Activated CD8-positive, alpha-beta memory T cell treated with anti-CD3 and anti-CD28 coated beads for 24 hours (primary cell): ENCODE measurements at regions not wholly inside any gene's neighbourhood (a gene's known extent, or its start where the extent isn't known, plus 50 kb on each side); places are given as distances from the start of the nearest gene placed in this dataset.
A peak's percentile ranks its signal among the peaks of the same experiment; 100 is the strongest.

ENCODE experiments used
- DNase-seq: peaks from one replicate; pipeline ENCODE4 v3.0.0-alpha.2; 2020

DNA sequence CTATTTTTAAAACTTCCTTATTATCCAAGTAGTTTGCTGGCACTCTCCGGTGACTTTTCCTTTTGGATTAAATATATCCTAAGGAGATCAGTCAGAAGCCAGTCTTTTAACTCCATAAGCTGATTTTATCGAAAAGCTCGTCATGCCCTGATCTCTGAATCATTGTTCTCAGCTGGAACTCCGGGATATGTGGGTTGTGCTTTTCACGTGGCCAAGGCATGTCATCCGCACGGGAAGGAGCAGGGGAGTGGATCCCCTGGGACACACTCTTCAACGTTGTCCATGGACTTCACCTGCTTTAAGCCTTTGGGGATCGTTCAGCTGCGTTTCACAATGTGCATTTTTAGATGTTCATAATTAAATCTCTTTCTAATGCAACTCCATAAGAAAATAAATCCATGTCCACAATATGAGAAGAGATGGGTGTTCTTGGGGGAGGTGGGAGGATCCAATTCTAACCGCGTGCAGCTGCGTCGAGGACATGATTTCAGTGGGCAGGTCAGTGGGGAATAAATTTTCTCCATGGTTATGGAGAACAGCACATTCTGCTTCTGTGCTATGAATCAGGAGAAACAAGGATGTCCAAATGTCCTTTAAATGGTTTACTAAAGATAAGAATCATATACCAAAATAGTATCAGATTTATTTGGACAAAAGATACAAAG is 229.5 kb upstream of the ADARB2 start:
- DNase-seq, result no peak

- no peak for DNase-seq
Observed at GRCh38 chr10:1964476-1964875, 227.2 kb upstream of the ADARB2 start.

DNA sequence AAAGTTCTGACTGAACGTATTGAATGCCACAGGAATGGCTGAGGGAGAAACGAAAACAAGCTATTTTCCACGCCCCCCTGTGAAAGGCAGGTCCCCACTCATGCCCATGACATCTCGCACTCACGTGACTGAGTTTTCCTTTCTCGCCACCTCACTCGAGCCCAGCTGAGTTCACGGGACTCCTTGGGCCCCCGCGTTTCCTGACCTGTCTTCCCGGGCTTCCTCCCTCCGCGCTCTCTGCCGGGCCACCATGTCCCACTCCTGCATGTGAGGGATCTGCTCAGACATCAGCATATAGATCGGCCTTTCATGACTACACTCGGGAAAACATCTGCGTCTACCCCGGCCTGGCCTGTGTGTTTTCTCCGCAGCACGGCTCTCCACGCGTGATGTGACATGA is 226.0 kb upstream of the ADARB2 start:
- DNase-seq, result no peak

- no peak for DNase-seq
Observed at GRCh38 chr10:1961989-1962388, 224.7 kb upstream of the ADARB2 start.

DNA sequence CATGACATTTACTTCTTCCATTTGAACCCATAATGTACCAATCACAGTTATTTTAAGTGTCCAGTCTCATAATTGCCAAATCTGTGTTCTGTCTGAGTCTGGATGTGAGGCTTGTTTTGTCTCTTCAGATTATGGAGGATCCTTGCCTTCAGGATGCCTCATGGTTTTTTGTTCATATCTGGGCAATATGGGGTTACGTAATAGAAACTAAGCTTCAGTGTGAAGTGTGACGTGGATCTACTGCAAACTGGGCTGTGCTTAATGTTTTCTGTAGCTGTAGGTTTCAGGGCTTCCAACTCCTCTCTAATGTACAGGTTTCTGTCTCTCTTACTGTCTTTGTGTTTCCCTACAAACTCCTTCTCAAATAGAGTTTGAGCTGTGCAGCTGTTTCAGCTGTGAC is 223.7 kb upstream of the ADARB2 start:
- DNase-seq, result no peak

GRCh38 chr10:1957057-1957456 is 219.7 kb upstream of the ADARB2 start:
- no peak for DNase-seq

DNA sequence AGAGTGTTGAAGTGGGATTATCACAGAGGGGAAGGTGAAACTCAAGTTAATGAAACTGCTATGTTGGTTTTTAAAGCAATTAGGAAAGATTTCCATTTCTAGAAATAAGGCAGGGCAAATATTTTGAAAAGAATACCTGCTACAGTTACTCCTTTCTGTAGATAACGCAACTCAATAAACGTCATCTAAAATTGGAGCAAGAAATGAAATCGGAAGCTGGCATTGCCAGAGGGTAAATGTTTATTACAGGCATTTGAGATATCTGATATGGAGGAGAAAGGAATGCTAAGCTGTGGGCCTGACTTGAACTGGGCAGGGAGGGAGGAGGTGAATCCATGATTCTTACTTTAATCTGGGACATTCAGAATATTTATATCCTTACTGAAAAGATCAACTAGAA is 217.0 kb upstream of the ADARB2 start:
- DNase-seq, result no peak

DNA sequence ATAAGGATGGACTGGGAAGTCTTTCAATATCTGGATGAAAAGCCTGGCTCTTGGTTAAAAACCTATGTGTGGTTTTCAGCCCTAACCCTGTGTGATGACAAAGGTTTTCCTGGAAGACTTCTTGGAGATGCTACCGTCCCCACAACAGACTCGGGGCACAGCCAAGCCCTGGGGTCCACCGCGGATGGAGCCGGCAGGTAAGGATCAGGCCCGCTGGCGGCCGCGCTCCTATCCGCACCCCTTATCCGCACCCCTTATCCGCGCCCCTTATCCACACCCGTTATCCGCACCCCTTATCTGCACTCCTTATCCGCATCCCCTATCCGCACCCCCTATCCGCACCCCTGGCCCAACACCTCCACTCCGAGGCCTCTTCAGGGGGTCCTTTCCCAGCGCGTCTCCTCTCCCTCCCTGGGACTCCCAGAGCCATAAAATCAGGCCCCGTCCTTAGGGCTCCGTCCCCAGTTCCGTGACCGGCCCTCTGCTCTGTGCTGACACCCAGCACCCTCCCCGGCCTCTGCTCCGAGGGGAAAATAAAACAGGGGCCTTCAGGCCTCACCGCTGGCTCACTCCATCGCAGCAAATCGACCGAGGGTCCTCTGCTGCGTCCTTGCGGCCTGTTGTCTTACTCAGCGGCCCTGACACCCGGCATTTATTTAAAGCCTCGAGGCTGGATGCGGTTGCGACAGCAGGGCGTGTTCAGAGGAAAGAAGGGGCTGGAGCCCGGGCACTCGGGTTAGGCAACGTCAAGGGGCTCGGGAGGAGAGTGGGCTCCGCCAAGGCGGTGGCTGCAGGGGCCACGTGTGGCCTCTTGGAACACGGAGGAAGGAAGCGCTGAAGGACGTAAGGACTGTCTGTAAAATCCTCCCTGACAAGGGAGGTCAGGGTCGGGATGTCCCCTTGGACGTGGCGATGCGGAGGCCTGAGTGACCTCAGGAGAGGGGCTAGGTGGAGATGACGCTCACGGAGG is 215.1 kb upstream of the ADARB2 start:
- DNase-seq, result no peak

GRCh38 chr10:1950803-1951495 is 213.6 kb upstream of the ADARB2 start:
- DNase-seq, result no peak

DNA sequence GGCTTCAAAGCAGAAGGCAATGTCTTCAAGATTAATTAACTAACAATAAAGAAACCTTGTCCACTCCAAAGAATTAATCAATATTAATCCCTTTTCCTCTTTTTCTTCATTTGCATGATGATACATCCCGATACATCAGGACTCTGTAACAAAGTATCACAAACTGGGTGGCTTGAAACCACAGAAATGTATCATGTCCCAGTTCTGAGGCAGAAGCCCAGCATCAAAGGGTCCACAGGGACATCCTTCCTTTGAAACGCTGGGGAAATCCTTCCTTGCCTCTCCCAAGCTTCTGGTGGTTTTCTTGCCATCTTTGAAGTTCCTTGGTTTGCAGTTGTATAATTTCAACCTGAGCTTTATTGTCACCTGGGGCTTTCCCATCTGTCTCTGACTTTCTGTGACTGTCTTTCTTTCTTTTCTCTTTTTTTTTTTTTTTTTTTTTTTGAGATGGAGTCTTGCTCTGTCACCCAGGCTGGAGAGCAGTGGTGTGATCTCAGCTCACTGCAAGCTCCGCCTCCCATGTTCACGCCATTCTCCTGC is 210.2 kb upstream of the ADARB2 start:
- no peak for DNase-seq

GRCh38 chr10:1944487-1944886 is 207.2 kb upstream of the ADARB2 start:
- no peak for DNase-seq

- no peak for DNase-seq
Observed at GRCh38 chr10:1942478-1942877, 205.2 kb upstream of the ADARB2 start.

DNA sequence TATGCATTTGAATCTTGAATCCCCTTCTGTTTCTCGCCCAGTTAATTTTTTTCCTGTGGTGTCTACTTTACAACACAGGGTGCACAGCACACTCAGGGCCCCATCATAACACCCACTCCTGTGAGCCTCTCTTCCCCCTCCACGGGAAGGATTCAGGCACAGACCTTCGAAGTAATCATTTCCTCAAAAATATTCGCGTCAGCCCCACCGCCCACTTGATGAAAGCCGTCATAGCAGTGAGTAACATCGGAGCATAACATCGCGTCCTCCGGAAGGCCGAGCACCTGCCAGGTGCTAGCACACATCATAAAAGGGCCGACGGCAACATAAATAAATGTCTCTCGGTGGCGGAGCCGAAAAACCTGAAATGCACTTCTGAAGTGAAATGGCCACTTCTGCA is 201.7 kb upstream of the ADARB2 start:
- peak; percentile 62 for DNase-seq

DNA sequence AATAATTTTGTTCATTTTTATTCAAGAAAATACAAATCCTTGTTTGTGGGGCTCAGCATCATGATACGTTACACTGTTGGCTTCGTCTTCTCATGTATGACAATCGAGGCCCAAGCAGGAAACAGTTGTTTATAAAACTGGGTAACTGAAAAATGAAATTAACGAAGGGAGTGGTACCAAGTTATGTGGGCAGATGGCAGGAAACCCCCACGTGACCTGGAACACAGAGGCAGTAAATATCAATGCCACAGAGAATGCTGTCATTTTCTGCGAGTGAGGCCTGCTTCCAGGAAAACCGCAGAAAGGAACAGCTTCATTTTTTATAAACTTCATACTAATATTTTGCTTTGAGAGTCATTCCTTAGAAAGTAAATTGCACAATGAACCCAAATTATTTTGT is 201.0 kb upstream of the ADARB2 start:
- DNase-seq, result no peak

GRCh38 chr10:1935912-1936311 is 198.6 kb upstream of the ADARB2 start:
- DNase-seq, result no peak

GRCh38 chr10:1933215-1933614 is 195.9 kb upstream of the ADARB2 start:
- DNase-seq, result no peak

DNA sequence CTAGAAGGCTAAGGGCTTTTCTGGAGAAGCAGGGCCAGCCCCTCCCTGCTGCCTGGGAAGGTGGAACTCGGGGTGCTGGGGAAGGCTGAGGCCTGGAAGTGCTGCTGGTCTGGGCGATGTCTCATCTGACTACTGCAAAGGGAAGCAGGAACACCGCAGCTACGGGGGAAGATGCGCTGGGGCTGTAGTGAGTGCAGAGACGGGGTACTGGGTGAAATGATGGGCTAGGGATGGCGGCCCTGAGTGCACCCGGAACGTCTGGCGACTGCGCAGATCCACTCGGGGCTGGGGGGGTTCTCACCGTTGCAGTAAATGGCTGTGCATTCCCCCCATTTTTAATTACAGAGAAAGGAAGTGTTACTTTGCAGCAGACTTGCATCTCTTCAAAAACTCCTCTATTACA is 195.4 kb upstream of the ADARB2 start:
- DNase-seq, result no peak

- no peak for DNase-seq
Observed at GRCh38 chr10:1928606-1929005, 191.3 kb upstream of the ADARB2 start.

GRCh38 chr10:1923998-1924397 is 186.7 kb upstream of the ADARB2 start:
- no peak for DNase-seq

DNA sequence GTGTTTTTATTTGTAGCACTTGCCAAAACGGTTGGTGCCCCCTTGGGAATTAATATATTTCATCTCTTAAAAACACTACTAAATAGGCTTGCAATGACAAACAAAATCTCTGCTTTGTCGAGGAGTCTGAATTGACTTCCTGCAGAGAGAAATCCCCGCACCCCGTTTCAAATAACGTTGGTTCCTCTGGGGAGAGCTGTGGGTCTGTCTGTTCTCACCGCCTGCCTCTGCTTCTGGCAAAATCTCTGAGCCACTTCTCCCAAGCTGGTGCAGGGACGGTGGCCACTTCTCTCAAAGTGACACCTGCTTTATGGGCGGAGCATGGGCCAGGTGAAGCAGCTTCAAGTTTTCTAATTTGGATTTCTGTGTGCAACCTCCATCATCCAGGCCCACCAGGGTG is 186.3 kb upstream of the ADARB2 start:
- DNase-seq, result no peak

DNA sequence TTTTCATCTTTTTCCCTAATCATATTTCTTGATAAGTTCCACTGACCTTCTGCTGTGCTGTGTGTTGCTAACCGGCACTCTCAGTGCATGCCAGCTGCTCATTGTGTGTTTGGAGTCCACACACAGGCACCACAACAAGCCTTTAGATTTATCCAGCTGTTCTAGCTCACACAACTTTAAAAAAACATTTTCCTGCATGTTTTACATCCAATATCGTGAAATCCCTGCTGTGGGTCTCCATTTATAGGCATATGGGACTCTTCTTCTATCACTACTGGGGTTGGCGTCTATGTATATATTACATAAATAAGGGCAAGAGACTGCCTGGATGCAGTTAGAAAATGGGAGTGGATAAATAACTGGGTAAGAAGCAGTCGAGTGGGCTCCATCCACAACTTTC is 183.6 kb upstream of the ADARB2 start:
- DNase-seq, result no peak

- no peak for DNase-seq
Observed at GRCh38 chr10:1920127-1920526, 182.8 kb upstream of the ADARB2 start.

DNA sequence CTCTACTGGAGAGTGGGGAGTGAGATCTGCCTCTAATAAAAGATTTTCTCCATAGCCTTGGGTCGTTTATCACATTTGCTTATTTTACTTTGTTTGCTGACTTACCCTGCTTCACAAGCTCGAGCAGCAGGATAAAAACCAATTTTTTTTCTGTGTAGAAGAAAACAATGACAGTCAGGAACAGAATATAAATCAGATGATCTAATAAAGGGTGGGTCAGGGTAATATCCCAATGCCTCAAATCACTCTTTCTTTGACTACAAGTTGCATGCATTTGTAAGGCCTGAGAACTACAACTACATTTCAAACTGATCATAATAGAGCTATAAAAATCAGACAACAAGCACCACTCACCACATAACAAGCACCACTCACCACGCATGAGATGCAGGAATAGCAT is 174.4 kb upstream of the ADARB2 start:
- DNase-seq, result no peak

GRCh38 chr10:1903982-1904381 is 166.7 kb upstream of the ADARB2 start:
- DNase-seq, result no peak
